Gastrocnemius medialis (tissue), 4 donors: ENCODE measurements at regions not wholly inside any gene's neighbourhood (a gene's known extent, or its start where the extent isn't known, plus 50 kb on each side); places are given as distances from the start of the nearest gene placed in this dataset.

Source experiments
- POLR2A ChIP-seq, 2 donors: fragments of 450-650 bp; IDR thresholded peaks; one replicate each; pipeline ENCODE4 v1.6.1; 2017; ENCODE audit warnings: antibody characterized with exemption in 2 of 2, mild to moderate bottlenecking in 2 of 2, moderate library complexity in 2 of 2
- TF ChIP-seq, protein P1 (sequence below), 5 experiments: fragments of 450-650 bp in 3 of 5; fragments of 200-600 bp in 2 of 5; sonication (generic) in 2 of 5; IDR thresholded peaks in 4 of 5; conservative IDR thresholded peaks in 1 of 5; 1 replicate in 4 of 5; 2 replicates in 1 of 5; pipeline ENCODE4 v1.5.1; 2016 to 2019; ENCODE audit warnings: antibody characterized with exemption in 5 of 5, mild to moderate bottlenecking in 3 of 5, moderate library complexity in 3 of 5

- TF ChIP-seq, protein P1, sequence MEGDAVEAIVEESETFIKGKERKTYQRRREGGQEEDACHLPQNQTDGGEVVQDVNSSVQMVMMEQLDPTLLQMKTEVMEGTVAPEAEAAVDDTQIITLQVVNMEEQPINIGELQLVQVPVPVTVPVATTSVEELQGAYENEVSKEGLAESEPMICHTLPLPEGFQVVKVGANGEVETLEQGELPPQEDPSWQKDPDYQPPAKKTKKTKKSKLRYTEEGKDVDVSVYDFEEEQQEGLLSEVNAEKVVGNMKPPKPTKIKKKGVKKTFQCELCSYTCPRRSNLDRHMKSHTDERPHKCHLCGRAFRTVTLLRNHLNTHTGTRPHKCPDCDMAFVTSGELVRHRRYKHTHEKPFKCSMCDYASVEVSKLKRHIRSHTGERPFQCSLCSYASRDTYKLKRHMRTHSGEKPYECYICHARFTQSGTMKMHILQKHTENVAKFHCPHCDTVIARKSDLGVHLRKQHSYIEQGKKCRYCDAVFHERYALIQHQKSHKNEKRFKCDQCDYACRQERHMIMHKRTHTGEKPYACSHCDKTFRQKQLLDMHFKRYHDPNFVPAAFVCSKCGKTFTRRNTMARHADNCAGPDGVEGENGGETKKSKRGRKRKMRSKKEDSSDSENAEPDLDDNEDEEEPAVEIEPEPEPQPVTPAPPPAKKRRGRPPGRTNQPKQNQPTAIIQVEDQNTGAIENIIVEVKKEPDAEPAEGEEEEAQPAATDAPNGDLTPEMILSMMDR (IDR thresholded peaks at IDR 0.05 in 4 of 5, conservative IDR thresholded peaks at IDR 0.05 in 1 of 5): no peak
- TF ChIP-seq POLR2A (IDR thresholded peaks at IDR 0.05): no peak
These were observed 221.8 kb upstream of the PLXNA2 start for GRCh38 chr1:208465786-208466590.
